ENCODE measurements at regions not wholly inside any gene's neighbourhood (a gene's known extent, or its start where the extent isn't known, plus 50 kb on each side); places are given as distances from the start of the nearest gene placed in this dataset.

DNA sequence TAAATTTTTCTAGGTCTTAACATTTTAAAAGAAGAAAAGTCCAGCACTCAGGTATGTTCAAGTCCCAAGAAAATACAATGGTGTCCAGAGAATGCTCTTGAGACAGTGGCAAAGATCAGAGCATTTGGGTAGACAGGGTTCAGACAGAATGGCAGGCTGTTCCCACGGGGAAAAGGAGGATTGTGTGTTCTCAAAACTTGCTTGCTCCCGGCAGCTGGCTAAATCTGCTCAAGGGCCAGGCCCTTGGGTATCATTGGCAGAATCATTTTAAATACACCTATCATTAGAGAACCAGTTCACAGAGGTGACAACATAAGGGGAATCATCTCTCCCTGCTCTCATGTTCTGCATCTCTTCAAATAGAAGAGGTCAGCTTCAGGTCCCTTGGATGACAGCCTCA, 456.3 kb downstream of the DTHD1 start:
- DNase-seq, result no peak

DNA sequence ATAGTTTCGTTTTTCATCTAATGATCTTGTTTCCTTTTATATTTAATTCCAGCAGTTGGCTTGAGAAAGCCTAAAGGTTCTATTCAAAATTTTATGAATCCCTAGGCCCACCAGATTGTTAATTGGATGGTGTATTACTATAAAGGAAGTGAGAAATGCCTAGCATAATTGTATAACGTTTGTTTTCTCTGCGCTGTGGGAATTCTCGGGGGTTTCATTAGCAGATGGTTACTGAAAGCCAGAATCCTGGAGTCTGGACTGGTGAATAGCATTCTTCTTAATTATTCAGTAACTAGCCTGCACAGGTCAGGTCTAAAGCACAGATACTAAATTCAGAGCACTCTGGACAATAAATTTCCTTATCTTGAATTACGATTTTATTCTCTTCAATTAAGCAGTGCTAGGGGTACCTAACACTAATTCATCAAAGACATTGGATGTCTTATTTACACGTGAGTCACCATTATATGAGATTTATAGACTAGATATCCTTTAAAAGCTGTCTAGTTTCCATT, 459.4 kb downstream of the DTHD1 start:
- DNase-seq, result no peak

DNA sequence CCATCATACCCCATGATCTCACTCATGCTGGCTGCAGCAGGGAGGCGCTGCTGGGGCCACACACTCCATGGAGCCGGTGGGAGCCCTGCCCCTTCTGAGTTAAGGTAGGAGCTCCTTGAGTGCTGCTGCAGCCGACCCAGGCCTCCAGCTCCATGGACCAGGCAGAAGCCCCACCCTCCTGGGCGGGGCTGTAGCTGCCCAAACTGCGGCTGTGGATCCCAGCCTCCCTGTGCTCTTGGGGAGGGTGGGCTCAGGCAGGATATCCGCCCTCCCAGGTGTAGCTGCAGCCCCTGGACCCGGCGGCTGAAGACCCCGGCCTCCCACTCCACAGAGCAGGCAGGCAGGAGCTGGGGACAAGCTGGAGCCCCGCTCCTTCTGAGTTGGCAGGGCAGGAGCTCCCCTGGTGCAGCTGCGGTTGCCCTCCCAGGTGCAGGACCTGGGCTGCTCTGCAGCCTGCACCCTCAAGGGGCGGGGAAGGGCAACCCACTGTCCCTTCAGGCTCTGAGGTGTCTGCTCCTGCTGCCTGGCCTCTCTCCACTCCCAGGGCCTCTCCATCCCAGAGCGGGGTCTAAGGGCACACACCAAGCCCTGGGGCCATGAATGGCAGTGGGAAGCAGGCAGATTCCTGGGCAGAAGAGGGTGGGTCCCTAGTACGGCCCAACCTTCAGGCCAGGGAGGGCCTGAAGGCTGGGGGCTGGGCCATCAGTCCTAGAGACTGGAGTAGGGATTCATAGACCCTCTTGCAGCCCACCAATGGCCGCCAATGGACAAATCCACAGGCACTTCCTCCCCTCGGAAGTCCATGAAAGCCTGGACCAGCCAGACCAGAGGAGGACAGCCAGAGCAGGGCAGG, 466.1 kb downstream of the DTHD1 start:
- no peak for DNase-seq

DNA sequence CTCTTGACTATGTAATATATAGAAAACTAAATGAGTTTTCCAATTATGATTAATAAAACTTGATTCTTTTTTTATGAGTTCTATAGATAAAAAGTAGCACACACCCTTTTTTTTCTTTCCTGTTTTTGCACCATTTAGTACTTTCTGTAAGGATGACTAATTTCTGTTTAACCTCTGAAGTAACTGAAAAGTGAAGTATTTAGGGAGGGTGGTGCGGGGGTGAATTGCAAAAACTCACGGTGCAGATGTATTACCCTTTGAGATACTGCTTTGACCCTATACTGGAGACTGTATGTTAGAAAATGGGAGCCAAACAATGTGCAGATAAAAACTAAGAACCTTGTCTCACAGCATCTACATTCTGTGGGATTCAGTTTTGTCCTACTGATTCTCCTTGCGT, 471.6 kb downstream of the DTHD1 start:
- peak in 1 of 5 experiments; percentile 52 for DNase-seq

DNA sequence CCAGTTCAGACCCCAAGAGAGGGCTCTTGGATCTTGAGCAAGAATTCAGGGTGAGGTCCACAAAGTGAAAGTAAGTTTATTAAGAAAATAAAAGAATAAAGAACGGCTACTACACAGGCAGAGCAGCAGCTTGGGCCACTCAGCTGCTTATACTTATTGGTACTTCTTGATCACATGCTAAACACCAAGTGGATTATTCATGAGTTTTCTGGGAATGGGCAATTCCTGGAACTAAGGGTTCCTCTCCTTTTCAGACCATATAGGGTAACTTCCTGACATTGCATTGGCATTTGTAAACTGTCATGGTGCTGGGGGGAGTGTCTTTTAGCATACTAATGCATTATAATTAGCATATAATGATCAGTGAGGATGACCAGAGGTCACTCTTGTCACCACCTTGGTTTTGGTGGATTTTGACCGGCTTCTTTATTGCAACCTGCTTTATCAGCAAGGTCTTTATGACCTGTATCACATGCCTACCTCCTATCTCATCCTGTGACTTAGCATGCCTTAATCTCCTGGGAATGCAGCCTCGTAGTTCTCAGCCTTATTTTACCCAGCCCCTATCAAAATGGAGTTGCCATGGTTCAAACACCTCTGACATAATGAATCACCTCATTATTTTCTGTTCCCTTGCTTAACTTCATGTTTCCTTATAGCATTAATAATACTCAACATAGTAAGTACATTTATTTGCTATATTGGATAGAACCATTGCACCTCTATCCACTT, 476.3 kb downstream of the DTHD1 start:
- no peak for DNase-seq

DNA sequence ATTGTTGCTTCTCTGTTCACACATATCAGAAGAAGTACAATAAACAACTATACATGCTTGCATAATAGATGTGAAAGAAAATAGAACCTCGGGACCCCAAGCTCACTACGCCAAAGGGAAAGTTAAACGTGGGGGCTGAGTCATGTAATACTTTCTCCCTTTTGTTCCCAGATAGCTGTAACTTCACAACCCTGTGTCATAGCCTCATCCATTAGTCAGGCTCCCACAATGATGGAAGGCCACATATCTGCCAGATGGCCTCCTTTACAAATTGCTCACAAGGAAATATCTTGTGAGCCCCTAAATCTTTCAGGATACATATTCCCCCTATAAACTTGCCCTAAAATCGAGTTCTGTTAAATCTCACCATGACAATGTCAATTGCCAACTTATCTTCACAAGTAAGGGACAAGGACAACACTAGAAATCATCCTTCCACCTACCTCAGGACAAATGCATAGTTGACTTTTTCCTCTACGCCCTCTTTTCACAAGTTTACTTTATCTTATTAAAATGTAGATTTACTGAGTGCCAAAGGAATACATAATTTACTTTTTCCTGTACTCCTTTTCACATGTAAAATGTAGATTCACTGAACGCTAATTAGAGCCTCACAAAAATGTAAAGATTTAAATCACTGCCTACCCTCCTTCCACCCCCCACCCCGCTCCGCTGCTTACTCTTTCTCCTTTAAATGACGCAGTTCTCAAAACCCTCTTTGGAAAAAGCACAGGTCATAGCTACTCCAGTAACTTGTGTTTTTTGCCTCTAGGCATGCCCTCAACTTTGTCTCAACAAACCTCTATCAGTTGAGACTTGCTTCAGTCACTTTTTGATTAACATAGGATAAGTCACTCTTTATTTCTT, 477.1 kb downstream of the DTHD1 start:
- DNase-seq, result no peak

DNA sequence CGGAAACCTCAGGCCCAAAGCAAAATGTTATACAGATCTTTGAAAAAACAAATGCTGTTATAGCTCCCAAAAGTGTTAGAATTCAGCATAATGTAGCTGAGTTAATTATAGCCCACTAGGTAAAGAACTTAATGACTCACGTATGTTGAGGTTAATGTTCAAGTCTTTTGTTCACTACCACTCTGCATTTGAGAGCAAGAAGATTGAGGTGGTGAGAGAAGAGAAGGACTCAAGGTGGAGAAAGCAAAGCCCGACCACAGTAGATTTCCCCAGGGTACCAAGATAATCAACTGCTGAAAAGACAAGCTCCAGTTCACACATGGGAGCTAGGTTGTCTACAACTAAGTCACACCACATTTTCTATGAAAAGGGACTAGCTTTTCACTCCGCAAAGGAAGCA, 480.2 kb downstream of the DTHD1 start:
- DNase-seq, result no peak

DNA sequence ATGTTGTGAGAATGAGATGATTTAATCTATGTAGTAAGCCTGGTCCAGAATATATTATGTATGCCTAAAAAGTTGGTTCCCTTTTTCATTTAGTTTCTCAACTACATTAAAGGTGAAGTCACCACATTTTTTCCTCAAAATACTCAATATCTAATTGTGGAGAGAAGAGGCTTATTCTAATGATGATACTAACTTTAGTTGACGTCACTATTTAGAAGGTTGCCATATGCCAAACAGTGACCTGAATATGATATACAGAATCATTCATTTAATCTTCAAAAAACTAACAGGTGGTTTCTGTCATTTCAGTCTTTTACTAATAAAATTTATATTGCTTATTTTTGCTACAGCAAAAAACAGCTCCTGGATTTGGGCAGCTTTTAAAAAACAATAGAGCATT, 480.7 kb upstream of the NWD2 start:
- no peak for DNase-seq

DNA sequence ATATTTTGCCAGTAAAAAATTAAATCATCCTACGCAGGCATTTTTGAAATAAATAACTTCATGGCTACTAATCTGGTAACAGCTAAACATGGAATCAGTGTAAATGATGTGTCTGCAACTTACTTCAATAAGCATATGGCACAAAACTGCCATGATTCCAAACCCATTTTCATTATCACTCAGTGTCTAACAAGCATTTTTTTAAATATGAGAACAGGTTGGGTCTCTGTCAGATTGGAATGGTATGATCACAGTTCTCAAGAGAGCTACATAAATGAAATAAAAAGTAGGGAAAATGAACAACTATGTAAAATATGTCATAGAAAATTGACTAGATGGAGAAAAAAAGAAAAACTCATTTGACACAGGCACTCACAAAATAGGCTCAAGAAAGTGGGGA, 476.9 kb upstream of the NWD2 start:
- no peak for DNase-seq

DNA sequence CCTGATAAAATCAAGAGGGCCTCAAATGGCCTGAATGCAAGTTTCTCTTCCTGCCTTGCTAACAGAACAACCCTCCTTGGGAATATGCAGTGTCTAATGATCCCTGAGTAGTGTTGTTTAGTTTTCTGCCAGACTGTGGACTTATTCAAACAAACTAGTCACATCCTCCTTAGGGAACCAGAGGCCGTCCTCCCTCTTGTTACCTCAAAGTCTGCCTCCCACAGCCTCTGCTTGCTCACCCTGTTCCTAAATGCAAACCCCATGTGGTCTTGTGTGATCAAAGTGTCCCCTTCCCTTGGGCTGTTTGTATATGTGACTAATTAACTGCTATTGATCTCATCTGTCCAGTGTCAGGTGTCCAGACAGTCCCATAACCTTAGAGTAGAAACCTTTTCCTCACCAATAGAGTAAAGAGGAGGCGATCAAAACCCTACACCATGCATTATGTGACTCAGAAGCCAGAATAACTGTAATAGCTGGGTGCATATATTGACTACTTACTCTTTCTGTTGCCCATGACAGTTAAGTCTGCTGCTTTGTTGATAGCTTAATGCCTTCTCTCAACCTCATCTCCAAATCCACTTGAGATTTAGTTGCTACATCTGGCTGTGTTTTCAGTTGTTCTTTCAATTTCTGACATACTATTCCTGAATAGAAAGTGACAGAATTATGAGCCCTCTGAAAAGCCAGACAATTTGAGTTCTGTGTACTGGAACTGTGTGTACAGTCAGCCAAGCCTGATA, 473.0 kb upstream of the NWD2 start:
- DNase-seq, result no peak

DNA sequence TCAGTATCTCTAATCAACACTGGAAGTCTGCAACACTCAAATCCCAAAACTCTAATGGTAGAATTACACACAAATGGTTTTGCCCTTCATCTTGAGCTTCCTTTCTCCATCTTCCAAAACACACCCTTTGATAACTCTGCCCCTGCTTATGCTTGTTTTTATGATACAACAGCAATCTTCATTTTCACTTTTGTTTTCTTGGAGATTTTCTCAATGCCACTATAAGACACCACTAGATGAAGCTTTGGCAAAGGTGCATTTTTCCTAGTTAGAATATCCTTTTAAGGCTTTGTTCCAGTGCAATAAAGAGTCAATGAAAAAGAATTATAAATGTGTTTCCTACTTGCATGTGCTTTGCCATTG, 472.4 kb upstream of the NWD2 start:
- no peak for DNase-seq

DNA sequence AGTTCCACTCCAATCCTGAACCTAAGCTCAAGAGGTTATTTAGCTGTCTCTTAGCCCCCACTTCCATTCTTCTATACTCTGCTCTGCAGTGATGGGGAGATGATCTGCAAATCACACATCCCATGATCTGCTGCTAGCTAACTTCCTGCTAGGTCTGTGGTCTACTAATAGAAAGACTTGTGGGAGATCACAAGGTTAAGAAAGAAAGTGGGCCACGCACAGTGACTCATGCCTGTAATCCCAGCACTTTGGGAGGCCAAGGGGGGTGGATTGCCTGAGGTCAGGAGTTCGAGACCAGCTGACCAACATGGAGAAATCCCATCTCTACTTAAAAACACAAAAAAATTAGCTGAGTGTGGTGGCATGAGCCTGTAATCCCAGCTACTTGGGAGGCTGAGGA, 471.1 kb upstream of the NWD2 start:
- peak in 1 of 5 experiments; percentile 16 for DNase-seq

DNA sequence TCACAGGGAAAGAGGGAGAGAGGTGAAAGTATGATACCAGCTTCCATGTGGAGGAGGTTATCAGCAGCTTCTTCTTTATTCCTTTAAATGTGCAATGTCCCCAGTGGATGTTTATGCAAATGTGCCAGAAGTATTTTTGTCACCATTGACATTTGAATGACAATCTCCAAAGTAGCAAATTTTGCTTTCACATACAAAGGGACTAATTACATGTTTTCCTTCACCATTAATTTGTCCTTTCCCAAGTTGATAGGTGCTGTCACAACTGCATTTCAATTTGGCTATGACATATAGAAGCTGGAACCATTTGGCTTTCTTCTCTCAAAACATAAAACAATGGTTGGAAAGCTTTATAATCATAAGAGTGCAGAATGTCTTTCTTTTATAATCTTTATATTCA, 469.0 kb upstream of the NWD2 start:
- no peak for DNase-seq

DNA sequence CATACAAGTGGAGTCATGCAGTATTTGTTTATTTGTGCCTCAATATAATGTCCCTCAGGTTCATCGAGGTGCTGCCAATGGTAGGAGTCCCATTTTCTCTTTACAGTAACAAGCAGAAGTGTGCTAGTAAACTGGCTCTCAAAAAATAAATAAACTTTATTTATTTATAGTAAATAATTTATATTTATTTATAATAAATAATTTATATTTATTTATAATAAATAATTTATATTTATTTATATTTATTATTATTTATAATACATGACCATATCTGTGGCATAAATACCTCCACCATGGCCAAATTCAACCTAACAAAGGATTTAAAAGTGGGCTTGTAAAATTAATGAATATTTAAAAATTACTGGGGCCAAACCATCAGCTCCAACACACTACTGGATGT, 464.9 kb upstream of the NWD2 start:
- no peak for DNase-seq

DNA sequence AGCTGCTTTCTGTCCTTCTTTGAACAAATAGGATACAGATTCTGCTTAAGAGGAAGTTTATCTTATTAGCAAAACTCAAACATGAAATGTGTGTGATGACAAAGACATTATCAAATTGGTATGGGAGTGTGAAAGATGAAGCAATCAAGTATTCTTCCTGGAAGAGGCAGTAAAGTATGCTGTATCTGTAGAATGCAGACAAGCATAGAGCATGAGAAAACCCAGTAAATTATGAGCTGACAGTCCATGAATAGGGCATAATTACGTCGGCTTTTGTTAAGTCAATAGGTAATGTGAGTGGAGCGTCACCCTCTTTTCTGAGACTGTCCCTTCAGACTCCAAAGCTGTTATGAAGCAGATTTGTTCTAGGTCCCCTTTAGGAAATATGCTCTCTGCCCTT, 458.6 kb upstream of the NWD2 start:
- DNase-seq, result no peak

DNA sequence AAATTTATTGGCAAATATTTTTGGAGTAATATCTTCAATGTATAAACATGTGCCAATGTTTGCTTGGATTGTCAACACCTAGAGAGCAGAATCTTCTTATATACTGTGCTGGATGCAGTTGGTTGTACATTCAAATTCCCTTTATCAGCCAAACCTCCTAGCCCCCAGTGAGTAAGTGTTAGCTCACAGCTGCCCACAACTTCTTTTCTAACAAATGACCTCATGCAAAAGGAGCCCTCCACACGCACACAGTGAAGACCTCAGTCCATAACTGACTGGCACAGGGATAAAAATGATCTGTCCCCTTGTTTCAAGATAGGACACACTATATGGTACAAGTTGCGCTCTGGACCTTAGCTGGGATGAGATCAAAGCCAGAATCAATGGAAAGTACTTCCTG, 458.0 kb upstream of the NWD2 start:
- DNase-seq, result no peak

DNA sequence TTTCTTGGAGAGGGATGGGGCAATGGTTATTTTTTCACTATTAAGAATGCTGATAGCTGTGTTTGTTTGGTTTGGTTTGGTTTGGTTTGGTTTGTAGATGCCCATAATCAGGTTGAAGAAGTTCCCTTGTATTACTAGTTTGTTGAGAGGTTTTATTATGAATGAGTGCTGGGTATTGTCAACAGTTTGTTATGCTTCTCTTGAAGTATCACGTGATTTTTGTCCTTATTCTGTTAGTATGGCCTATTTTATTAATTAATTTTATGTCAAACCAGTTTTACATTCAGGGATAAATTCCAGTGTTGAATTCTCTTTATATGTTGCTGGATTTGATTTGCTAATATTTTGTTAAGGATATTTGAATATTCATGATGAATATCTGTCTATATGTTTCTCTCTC, 449.8 kb upstream of the NWD2 start:
- no peak for DNase-seq

DNA sequence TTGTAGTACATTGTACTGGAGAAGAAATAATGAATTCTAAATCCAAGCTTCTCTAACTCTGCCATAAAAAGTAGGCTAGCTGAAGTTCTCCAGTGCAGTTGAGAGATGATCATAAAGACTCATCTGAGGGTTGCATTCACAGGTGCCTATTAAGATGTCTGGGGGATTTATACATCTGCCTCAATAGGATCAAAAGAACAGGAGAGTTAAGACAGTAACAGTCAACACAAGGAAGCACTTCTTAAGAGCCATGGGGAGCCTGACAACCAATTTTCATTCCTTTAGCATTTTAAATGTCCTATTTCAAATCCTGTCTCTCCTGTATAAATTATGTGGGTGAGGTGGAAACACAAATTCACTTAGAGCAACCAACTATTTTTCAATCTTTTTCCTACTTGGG, 432.4 kb upstream of the NWD2 start:
- DNase-seq, result no peak

DNA sequence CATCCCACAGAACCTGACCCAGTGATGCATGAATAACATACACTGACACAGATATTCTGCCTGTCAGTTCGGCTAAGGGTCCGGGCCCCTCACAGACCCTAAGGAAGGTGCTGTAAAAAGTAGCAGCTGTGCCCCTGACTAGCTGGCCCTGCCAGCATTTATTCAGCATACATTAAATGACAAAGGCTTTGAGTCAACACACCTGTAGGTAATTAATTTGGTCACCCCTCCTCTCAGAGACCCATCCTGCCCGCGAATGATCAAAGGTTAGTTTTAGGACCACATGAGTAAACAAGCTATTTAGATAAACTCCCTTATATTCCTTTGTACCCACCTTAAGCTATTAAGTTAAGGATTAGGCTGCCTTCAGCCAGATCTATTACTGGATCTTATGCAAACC, 429.0 kb upstream of the NWD2 start:
- no peak for DNase-seq

DNA sequence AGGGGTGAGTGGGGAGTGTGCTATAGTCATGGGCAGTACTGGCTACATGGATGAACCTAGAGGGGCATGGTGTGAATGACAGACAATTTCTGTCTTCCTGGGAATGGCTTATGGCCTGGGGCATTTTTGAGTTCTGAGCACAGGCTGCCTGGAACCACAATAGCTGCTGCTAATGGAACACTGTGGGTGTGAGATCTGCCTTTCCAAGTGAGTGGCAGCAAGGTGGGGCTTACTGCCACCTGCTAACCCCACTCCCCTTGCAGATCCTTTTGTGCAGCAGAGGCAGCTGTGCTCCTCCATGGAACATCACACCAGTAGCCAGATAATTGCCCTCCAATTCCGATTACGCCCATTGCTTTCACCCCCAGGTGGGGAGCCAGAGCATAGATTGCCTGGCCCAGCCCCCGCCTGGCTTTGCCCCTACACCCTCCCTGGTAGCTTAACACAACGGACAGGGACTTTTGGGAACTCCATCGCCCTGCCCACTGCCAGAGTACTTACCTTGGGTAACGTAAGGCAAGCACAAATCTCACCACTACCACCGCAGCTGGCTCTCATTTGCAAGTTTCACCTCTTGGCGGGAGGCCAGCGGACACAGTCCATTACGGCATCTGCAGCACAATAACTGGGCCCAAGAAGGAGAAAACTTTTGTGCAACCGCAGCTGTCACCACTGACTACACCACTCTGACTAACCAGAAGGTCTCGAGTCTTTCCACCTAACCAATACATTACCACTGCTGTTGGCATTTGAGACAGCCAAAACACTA, 421.2 kb upstream of the NWD2 start:
- no peak for DNase-seq

DNA sequence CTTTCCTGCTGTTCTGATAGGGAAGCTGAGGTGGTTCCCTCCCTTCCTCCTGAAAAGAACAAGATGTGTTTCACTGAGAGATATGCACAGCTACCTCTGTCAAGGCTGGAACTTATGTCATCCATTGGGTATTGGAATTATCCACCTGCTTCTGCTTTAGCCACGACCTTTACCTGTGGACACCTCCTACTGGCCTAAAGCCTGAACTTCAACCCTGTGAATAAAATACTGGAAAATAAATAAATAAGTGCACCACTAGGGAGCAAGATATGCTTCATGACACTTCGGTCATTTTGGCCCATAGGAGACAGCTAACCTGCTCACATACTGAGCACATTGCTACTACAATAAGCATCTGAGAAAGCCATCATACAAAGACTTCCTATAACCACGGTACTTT, 419.9 kb upstream of the NWD2 start:
- no peak for DNase-seq

DNA sequence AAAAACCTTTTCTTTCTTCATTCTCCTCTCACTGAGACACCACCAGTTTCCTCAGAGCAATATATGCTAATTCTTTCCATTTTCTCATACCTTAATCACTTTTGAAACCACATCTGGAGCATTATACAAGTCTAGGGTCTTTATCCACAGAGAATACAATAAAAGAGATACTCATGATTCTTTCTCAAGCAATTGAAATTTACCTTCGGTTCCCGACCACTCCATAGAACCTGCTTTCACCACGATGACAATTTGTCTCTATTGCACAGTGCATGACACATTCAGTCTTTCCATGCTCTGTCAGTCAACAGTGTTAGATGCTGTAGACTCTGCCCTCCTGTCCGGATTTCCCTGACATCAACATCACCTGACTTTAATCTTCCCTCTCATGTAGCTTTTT, 409.3 kb upstream of the NWD2 start:
- no peak for DNase-seq
